ENCODE measurements at regions not wholly inside any gene's neighbourhood (a gene's known extent, or its start where the extent isn't known, plus 50 kb on each side); places are given as distances from the start of the nearest gene placed in this dataset.

DNA sequence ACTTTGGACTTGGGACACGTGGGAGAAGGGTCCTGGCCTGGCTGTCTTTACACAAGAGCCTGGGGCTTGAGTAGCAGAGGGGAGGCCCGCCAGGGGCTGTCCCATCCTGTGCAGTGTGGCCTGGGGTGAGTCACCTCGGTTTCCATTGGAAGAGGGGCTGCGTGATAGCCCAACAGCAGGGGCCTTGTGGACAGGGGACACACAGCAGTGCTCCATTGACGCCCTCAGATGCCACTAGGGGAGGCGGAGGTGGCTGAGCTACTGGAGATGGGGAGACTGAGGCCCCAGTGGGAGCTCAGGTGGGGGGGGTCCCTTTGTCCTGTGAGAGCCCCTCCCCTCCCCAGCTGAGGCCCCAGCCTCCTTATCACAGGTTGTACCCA is 50.0 kb upstream of the RNU6ATAC start:
- H3K27me3 Mint-ChIP-seq (ENCODE audit: low read depth in 3 of 3): peaks cover 0 to 5% (median 1%) of the 10 kb centered on the region in 3 donors
- no peaks in the 10 kb centered on the region for H3K36me3 Mint-ChIP-seq
- H3K4me3 Mint-ChIP-seq: no peak overlapping the region
- no peaks in the 10 kb centered on the region for H3K9me3 Mint-ChIP-seq
- no peaks in the 10 kb centered on the region for H3K4me1 Mint-ChIP-seq
- no peak overlapping the region for H3K27ac Mint-ChIP-seq
- no peak for DNase-seq

- H3K4me3 Mint-ChIP-seq: no peak overlapping the region
- peaks cover 0 to 5% (median 1%) of the 10 kb centered on the region in 3 donors for H3K27me3 Mint-ChIP-seq (ENCODE audit: low read depth in 3 of 3)
- no peaks in the 10 kb centered on the region for H3K4me1 Mint-ChIP-seq
- DNase-seq: no peak
- no peaks in the 10 kb centered on the region for H3K36me3 Mint-ChIP-seq
- H3K9me3 Mint-ChIP-seq: no peaks in the 10 kb centered on the region
- no peak overlapping the region for H3K27ac Mint-ChIP-seq
Observed at GRCh38 chr9:134214766-134215419, 50.5 kb upstream of the RNU6ATAC start.

GRCh38 chr9:134215420-134215698 is 51.0 kb upstream of the RNU6ATAC start:
- no peak for DNase-seq
- Mint-ChIP-seq H3K27ac (no peak overlapping the region), H3K9me3 (no peaks in the 10 kb centered on the region), H3K4me1 (no peaks in the 10 kb centered on the region), H3K4me3 (no peak overlapping the region), H3K36me3 (no peaks in the 10 kb centered on the region), H3K27me3 (ENCODE audit: low read depth in 3 of 3) (peaks cover 0 to 5% (median 3%) of the 10 kb centered on the region in 3 donors)

DNA sequence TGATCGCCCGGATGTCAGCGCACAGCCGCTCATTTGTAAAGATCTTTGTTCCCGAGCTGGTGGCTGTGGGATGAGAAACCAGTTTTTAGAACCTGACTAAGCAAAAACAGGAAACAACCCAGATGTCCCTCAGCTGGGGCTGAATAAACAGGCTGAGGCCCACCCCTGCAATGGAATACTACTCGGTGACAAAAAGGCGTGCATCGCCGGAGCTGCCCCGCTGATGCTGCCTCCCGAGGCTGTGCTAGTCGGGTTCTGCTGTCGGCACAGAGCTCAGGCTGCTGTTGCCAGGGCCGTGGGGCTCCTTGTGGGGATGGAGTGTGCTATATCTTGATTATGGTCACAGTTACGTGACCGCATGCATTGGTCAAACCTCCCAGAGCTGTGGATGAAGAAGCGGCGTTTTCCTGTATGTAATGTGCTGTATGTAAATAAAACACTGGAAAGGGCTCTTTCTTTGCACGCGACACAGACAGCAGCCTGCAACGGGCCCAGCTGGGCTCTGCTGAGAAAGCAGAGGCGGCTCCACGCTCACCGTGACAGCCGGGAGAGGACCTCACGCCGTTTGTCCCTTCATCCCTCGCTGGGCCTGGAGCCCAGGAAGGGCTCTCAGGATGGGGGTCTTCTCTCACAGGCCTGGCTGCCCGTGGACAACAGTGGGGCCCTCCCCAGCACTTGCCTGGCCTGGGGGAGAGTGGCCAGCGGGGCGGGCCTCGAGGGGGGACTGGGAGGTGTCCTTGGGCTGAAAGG is 51.5 kb upstream of the RNU6ATAC start:
- Mint-ChIP-seq H3K27me3 (ENCODE audit: low read depth in 3 of 3) (peaks cover 0 to 6% (median 4%) of the 10 kb centered on the region in 3 donors), H3K4me1 (no peaks in the 10 kb centered on the region), H3K36me3 (no peaks in the 10 kb centered on the region), H3K4me3 (no peak overlapping the region), H3K27ac (no peak overlapping the region), H3K9me3 (no peaks in the 10 kb centered on the region)
- no peak for DNase-seq

GRCh38 chr9:134216449-134216951 is 52.1 kb upstream of the RNU6ATAC start:
- no peak for DNase-seq
- Mint-ChIP-seq H3K9me3 (no peaks in the 10 kb centered on the region), H3K4me3 (no peak overlapping the region), H3K36me3 (no peaks in the 10 kb centered on the region), H3K4me1 (no peaks in the 10 kb centered on the region), H3K27me3 (ENCODE audit: low read depth in 3 of 3) (peaks cover 0 to 6% (median 4%) of the 10 kb centered on the region in 3 donors), H3K27ac (no peak overlapping the region)

GRCh38 chr9:134216961-134217360 is 52.6 kb upstream of the RNU6ATAC start:
- DNase-seq: no peak
- Mint-ChIP-seq H3K36me3 (no peaks in the 10 kb centered on the region), H3K27ac (no peak overlapping the region), H3K9me3 (no peaks in the 10 kb centered on the region), H3K4me3 (no peak overlapping the region), H3K4me1 (no peaks in the 10 kb centered on the region), H3K27me3 (ENCODE audit: low read depth in 3 of 3) (peaks cover 0 to 6% (median 4%) of the 10 kb centered on the region in 3 donors)

DNA sequence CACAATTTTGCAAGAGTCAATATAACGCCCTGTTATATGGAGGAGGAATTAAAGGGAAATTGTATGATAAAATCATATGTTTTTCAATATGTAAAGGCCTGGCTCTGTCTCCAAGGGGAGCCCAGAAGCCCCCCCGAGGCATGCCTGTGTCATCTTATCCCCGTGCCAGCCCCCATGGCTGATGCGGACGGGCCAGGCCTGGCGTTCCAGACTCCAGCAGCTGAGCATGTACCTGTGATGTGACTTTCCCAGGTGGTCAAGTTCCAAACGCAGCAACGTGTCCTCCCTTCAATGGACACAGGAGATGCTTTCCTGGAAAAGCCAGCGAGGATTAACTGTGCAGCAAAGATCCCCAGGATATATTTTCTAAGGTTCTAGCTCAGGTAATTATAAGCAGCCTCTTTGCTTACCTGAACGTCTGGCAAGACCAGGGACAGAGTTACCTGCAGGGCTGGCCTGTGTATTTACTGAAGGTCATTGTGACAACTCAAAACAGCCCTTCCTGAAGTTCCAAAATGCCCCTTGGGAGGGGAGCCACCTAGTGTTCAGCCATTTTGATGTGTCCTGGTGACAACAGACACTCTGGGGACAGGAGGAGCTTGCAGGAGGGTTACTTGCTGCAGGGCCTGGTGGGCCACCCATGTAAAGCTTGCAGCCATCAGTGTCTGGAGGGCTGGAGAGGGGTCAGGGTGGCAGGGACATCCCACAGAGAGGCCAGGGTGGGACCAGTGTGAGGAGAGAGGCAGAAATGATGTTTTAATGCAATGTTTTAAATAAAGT is 53.3 kb upstream of the RNU6ATAC start:
- DNase-seq: no peak

GRCh38 chr9:134218230-134218629 is 53.9 kb upstream of the RNU6ATAC start:
- no peaks in the 10 kb centered on the region for H3K36me3 Mint-ChIP-seq
- H3K27ac Mint-ChIP-seq: peak overlapping the region in 1 of 6 donors; percentile 29
- DNase-seq: no peak
- H3K4me3 Mint-ChIP-seq: no peak overlapping the region
- H3K4me1 Mint-ChIP-seq: no peaks in the 10 kb centered on the region
- H3K9me3 Mint-ChIP-seq: no peaks in the 10 kb centered on the region
- H3K27me3 Mint-ChIP-seq (ENCODE audit: low read depth in 3 of 3): peaks cover 2 to 5% (median 5%) of the 10 kb centered on the region in 3 donors

More for the DNA sequence above, 53.3 kb upstream of the RNU6ATAC start:
- H3K9me3 Mint-ChIP-seq: no peaks in the 10 kb centered on the region
- H3K36me3 Mint-ChIP-seq: no peaks in the 10 kb centered on the region
- no peaks in the 10 kb centered on the region for H3K4me1 Mint-ChIP-seq
- H3K27ac Mint-ChIP-seq: peak overlapping the region in 1 of 6 donors; percentile 29
- no peak overlapping the region for H3K4me3 Mint-ChIP-seq
- peaks cover 0 to 6% (median 5%) of the 10 kb centered on the region in 3 donors for H3K27me3 Mint-ChIP-seq (ENCODE audit: low read depth in 3 of 3)

DNA sequence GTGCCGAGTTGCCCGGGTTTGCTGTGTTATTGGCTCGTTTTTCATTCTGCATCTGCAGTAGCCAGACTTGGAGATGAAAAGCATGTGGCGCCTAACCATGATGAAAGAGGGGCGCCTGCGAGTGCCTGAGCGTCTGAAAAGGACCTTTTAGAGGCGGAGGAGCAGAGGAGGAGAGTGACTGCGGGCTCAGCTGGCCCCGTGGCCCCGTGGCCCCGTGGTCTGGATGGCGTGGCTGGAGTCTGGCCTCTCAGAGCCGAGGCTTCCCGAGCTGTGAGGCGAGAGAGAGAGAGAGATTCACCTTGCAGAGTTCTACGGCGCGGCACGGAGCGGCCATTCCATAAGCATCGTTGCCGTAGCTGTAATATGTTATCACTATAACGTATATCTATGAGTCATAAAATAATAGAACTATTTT is 55.3 kb upstream of the RNU6ATAC start:
- Mint-ChIP-seq H3K4me3 (no peak overlapping the region), H3K27ac (no peak overlapping the region), H3K27me3 (ENCODE audit: low read depth in 3 of 3) (peaks cover 2 to 5% (median 4%) of the 10 kb centered on the region in 3 donors), H3K9me3 (no peaks in the 10 kb centered on the region), H3K36me3 (no peaks in the 10 kb centered on the region), H3K4me1 (no peaks in the 10 kb centered on the region)
- no peak for DNase-seq

GRCh38 chr9:134220311-134220710 is 55.9 kb upstream of the RNU6ATAC start:
- Mint-ChIP-seq H3K4me1 (no peaks in the 10 kb centered on the region), H3K9me3 (no peaks in the 10 kb centered on the region), H3K27me3 (ENCODE audit: low read depth in 3 of 3) (peaks cover 2 to 5% (median 4%) of the 10 kb centered on the region in 3 donors), H3K27ac (no peak overlapping the region), H3K4me3 (no peak overlapping the region), H3K36me3 (no peaks in the 10 kb centered on the region)
- no peak for DNase-seq

- no peak overlapping the region for H3K4me3 Mint-ChIP-seq
Observed at GRCh38 chr9:134221273-134222017, 57.1 kb upstream of the RNU6ATAC start.

GRCh38 chr9:134222018-134222573 is 57.7 kb upstream of the RNU6ATAC start:
- DNase-seq: no peak
- H3K9me3 Mint-ChIP-seq: no peaks in the 10 kb centered on the region
- H3K4me1 Mint-ChIP-seq: no peaks in the 10 kb centered on the region
- peaks cover 2 to 5% (median 4%) of the 10 kb centered on the region in 3 donors for H3K27me3 Mint-ChIP-seq (ENCODE audit: low read depth in 3 of 3)
- H3K36me3 Mint-ChIP-seq: no peaks in the 10 kb centered on the region
- H3K27ac Mint-ChIP-seq: no peak overlapping the region
- H3K4me3 Mint-ChIP-seq: no peak overlapping the region

More at GRCh38 chr9:134221273-134222017, 57.1 kb upstream of the RNU6ATAC start:
- H3K36me3 Mint-ChIP-seq: no peaks in the 10 kb centered on the region
- DNase-seq: no peak
- H3K4me1 Mint-ChIP-seq: no peaks in the 10 kb centered on the region
- no peaks in the 10 kb centered on the region for H3K9me3 Mint-ChIP-seq
- H3K27ac Mint-ChIP-seq: no peak overlapping the region
- H3K27me3 Mint-ChIP-seq (ENCODE audit: low read depth in 3 of 3): peaks cover 2 to 5% (median 4%) of the 10 kb centered on the region in 3 donors

- Mint-ChIP-seq H3K4me1 (no peaks in the 10 kb centered on the region), H3K4me3 (no peak overlapping the region), H3K9me3 (no peaks in the 10 kb centered on the region), H3K36me3 (no peaks in the 10 kb centered on the region), H3K27ac (no peak overlapping the region), H3K27me3 (ENCODE audit: low read depth in 3 of 3) (peaks cover 2 to 4% (median 2%) of the 10 kb centered on the region in 3 donors)
- DNase-seq: no peak
Observed at GRCh38 chr9:134223091-134223490, 58.7 kb upstream of the RNU6ATAC start.

All from immature natural killer cell (primary cell).